H1 (cell line): ENCODE measurements at regions not wholly inside any gene's neighbourhood (a gene's known extent, or its start where the extent isn't known, plus 50 kb on each side); places are given as distances from the start of the nearest gene placed in this dataset.
A peak's percentile ranks its signal among the peaks of the same experiment; 100 is the strongest.

ENCODE experiments used
- CTCF ChIA-PET: fragments of 300-600 bp; sonication (Branson Sonifier 250); formaldehyde crosslinking; loops from one replicate; lab custom pipeline; 2021; ENCODE audit not compliant: partially characterized antibody; lab: Charles Lee
- POLR2A ChIA-PET: fragments of 300-600 bp; sonication (Branson Sonifier 250); formaldehyde crosslinking; loops from one replicate; lab custom pipeline; 2021; ENCODE audit warnings: inconsistent platforms; ENCODE audit not compliant: partially characterized antibody; lab: Charles Lee
- DNase-seq, 2 experiments: peaks; one replicate each; pipeline versions ENCODE4 v3.0.0 to v3.0.0-alpha.2; 2010 to 2022; ENCODE audit warnings: low spot score in 2 of 2, low read depth in 1 of 2, mixed read lengths in 1 of 2
- FAIRE-seq: peaks from 2 replicates; lab custom pipeline; 2011; peaks lifted over from hg19 to GRCh38; lab: Jason Lieb, UNC
- H2AFZ ChIP-seq: 2 replicates; pipeline ENCODE4 v1.8.1; 2012; ENCODE audit warnings: low read length, inconsistent platforms
- H2AK5ac ChIP-seq: 2 replicates; pipeline ENCODE4 v1.6.1; 2013; ENCODE audit warnings: low read depth, low read length
- H2BK120ac ChIP-seq: replicated peaks from 2 replicates; pipeline ENCODE3; 2013; ENCODE audit warnings: low read depth, low read length, inconsistent platforms
- H2BK12ac ChIP-seq: 2 replicates; pipeline ENCODE4 v1.6.1; 2013; ENCODE audit warnings: low read depth, low read length
- H2BK15ac ChIP-seq: 2 replicates; pipeline ENCODE4 v1.6.1; 2013; ENCODE audit warnings: low read length
- H2BK20ac ChIP-seq: 2 replicates; pipeline ENCODE4 v1.6.1; 2013; ENCODE audit warnings: low read length
- H2BK5ac ChIP-seq: 2 replicates; pipeline ENCODE4 v1.6.1; 2013; ENCODE audit warnings: low read depth, low read length
- H3K14ac ChIP-seq: 2 replicates; pipeline ENCODE4 v1.6.1; 2013; ENCODE audit warnings: inconsistent platforms; ENCODE audit not compliant: insufficient read length
- H3K18ac ChIP-seq: 2 replicates; pipeline ENCODE4 v1.6.1; 2013; ENCODE audit warnings: low read length; ENCODE audit errors: extremely low read depth
- H3K23ac ChIP-seq: 2 replicates; pipeline ENCODE4 v1.6.1; 2013; ENCODE audit warnings: inconsistent platforms; ENCODE audit not compliant: insufficient read length
- H3K23me2 ChIP-seq: 2 replicates; pipeline ENCODE4 v1.6.1; 2013; ENCODE audit warnings: low read depth, low read length
- H3K27ac ChIP-seq: 2 replicates; pipeline ENCODE4 v1.6.1; 2011; ENCODE audit warnings: low read depth, low read length, inconsistent platforms
- H3K27me3 ChIP-seq, 4 experiments: replicated peaks in 1 of 4; 1 replicate in 1 of 4; 2 replicates in 3 of 4; pipeline versions ENCODE4 v1.6.1 to v1.8.1; 2011 to 2013; ENCODE audit warnings: low read length in 3 of 4, mild to moderate bottlenecking in 3 of 4, inconsistent platforms in 2 of 4, mixed read lengths in 2 of 4, moderate library complexity in 1 of 4; ENCODE audit not compliant: control insufficient read depth in 3 of 4, insufficient read depth in 3 of 4; ENCODE audit errors: extremely low read depth in 1 of 4
- H3K36me3 ChIP-seq, 4 experiments: 2 replicates each; pipeline versions ENCODE4 v1.6.1 to v1.8.1; 2011 to 2013; ENCODE audit warnings: mild to moderate bottlenecking in 4 of 4, low read length in 3 of 4, moderate library complexity in 2 of 4, control low read depth in 1 of 4, inconsistent platforms in 1 of 4; ENCODE audit not compliant: insufficient read depth in 4 of 4, control insufficient read depth in 2 of 4
- H3K4ac ChIP-seq: replicated peaks from 2 replicates; pipeline ENCODE3; 2013; ENCODE audit warnings: low read length, low read depth, mixed read lengths, inconsistent platforms; ENCODE audit not compliant: insufficient read length
- H3K4me1 ChIP-seq, 4 experiments: replicated peaks in 1 of 4; 1 replicate in 1 of 4; 2 replicates in 3 of 4; pipeline versions ENCODE4 v1.6.1 to v1.8.1; 2011 to 2013; ENCODE audit warnings: low read length in 3 of 4, inconsistent platforms in 2 of 4, mixed read lengths in 1 of 4; ENCODE audit not compliant: insufficient read depth in 4 of 4, control insufficient read depth in 3 of 4
- H3K4me2 ChIP-seq, 2 experiments: 2 replicates each; pipeline versions ENCODE4 v1.6.1 to v1.8.1; 2011 to 2013; ENCODE audit warnings: low read depth in 2 of 2, low read length in 2 of 2, control low read depth in 1 of 2, inconsistent platforms in 1 of 2, mild to moderate bottlenecking in 1 of 2; ENCODE audit not compliant: insufficient read depth in 1 of 2
- H3K4me3 ChIP-seq, 4 experiments: fragments of 200-600, 300-600 bp in 1 of 4; sonication (generic), shearing (Covaris generic), sonication (Bioruptor Twin) in 1 of 4; 2 replicates each; pipeline versions ENCODE4 v1.5.1 to v1.8.1; 2011 to 2016; ENCODE audit warnings: low read length in 4 of 4, low read depth in 3 of 4, control low read depth in 2 of 4, inconsistent platforms in 2 of 4, mild to moderate bottlenecking in 2 of 4, mixed read lengths in 1 of 4, moderate library complexity in 1 of 4; ENCODE audit not compliant: insufficient read depth in 2 of 4; ENCODE audit errors: extremely low read depth in 1 of 4
- H3K56ac ChIP-seq: replicated peaks from 2 replicates; pipeline ENCODE3; 2013; ENCODE audit warnings: low read depth, mild to moderate bottlenecking, mixed read lengths, low read length, inconsistent platforms; ENCODE audit not compliant: insufficient read length
- H3K79me1 ChIP-seq: 2 replicates; pipeline ENCODE4 v1.6.1; 2013; ENCODE audit warnings: low read depth, low read length, control low read depth
- H3K79me2 ChIP-seq, 2 experiments: 2 replicates each; pipeline versions ENCODE4 v1.6.1 to v1.8.1; 2012 to 2013; ENCODE audit warnings: low read length in 2 of 2, mild to moderate bottlenecking in 2 of 2, inconsistent platforms in 1 of 2; ENCODE audit not compliant: insufficient read depth in 2 of 2, control insufficient read depth in 1 of 2
- H3K9ac ChIP-seq, 4 experiments: replicated peaks in 1 of 4; 1 replicate in 1 of 4; 2 replicates in 3 of 4; pipeline versions ENCODE4 v1.6.1 to v1.8.1; 2011 to 2013; ENCODE audit warnings: low read depth in 3 of 4, low read length in 3 of 4, control low read depth in 2 of 4, mild to moderate bottlenecking in 2 of 4, moderate library complexity in 2 of 4, inconsistent platforms in 1 of 4; ENCODE audit errors: extremely low read depth in 1 of 4
- H3K9me3 ChIP-seq, 2 experiments: 2 replicates each; pipeline versions ENCODE4 v1.6.1 to v1.8.1; 2012 to 2013; ENCODE audit warnings: mild to moderate bottlenecking in 2 of 2, moderate library complexity in 2 of 2, control low read depth in 1 of 2, inconsistent platforms in 1 of 2, low read depth in 1 of 2, low read length in 1 of 2, mixed read lengths in 1 of 2; ENCODE audit not compliant: insufficient read depth in 2 of 2
- H4K20me1 ChIP-seq, 2 experiments: replicated peaks in 1 of 2; 2 replicates each; pipeline versions ENCODE3 to v1.8.1; 2011 to 2013; ENCODE audit warnings: inconsistent platforms in 2 of 2, low read length in 2 of 2, mild to moderate bottlenecking in 1 of 2; ENCODE audit not compliant: insufficient read depth in 2 of 2, control insufficient read depth in 1 of 2
- H4K5ac ChIP-seq: 2 replicates; pipeline ENCODE4 v1.6.1; 2013; ENCODE audit warnings: low read length, low read depth, mixed read lengths, inconsistent platforms; ENCODE audit not compliant: insufficient read length
- H4K8ac ChIP-seq: 2 replicates; pipeline ENCODE4 v1.8.0; 2013; ENCODE audit warnings: mild to moderate bottlenecking, moderate library complexity, low read length, inconsistent platforms; ENCODE audit not compliant: insufficient read depth; ENCODE audit errors: extremely low read depth
- H4K91ac ChIP-seq: replicated peaks from 2 replicates; pipeline ENCODE3; 2013; ENCODE audit warnings: low read length, mixed read lengths, inconsistent platforms; ENCODE audit not compliant: insufficient read length
- CTCF ChIP-seq, 3 experiments: IDR thresholded peaks; 1 replicate in 2 of 3; 2 replicates in 1 of 3; pipeline versions ENCODE4 v1.5.1 to v1.6.1; 2011; ENCODE audit warnings: low read length in 3 of 3, mild to moderate bottlenecking in 3 of 3, inconsistent platforms in 2 of 3, low read depth in 1 of 3, moderate library complexity in 1 of 3; ENCODE audit not compliant: insufficient read depth in 1 of 3; ENCODE audit errors: control extremely low read depth in 1 of 3
- FOSL1 ChIP-seq: IDR thresholded peaks from 2 replicates; pipeline ENCODE4 v1.6.1; 2011; ENCODE audit warnings: mild to moderate bottlenecking, low read depth, low read length, moderate library complexity; ENCODE audit not compliant: insufficient read depth
- RAD21 ChIP-seq, 2 experiments: IDR thresholded peaks in 1 of 2; conservative IDR thresholded peaks in 1 of 2; 2 replicates each; pipeline ENCODE4 v1.6.1; 2011; ENCODE audit warnings: low read depth in 2 of 2, low read length in 2 of 2, improper control_type of control experiment in 1 of 2, inconsistent platforms in 1 of 2, mild to moderate bottlenecking in 1 of 2, moderate library complexity in 1 of 2
- WGBS, 2 experiments: shearing (Covaris generic) in 1 of 2; methylation state at CpG; one replicate each; pipeline versions ENCODE4 v1.1.6 to v1.1.7; 2013 to 2015; ENCODE audit warnings: low lambda C conversion rate in 2 of 2, mixed read lengths in 2 of 2, inconsistent platforms in 1 of 2, low coverage in 1 of 2, missing lambda C conversion rate in 1 of 2; ENCODE audit not compliant: insufficient replicate concordance in 2 of 2, insufficient coverage in 1 of 2, insufficient read length in 1 of 2; ENCODE audit errors: extremely low coverage in 1 of 2, missing lambda C conversion rate in 1 of 2; 5-methylcytosine and 5-hydroxymethylcytosine counted together

DNA sequence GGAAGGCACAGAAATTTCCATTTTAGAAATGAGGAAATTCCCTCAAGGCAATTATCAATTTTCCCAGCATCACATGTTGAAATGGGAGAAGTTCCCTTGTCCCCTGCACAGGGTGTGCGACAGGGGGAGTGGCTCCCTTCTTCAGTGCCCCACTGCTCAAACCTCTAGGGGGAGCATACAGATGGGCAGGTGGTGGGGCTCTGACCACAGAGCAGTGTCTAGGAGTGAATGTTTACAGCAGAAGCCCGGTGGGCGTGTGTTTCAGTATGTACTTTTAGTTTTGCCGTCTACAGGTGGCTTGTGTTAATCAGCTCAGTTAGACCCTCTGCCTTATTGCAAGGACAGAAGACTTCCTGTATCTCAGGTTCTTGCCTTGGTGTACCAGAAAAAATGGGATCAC lies 493.7 kb upstream of the PLXNA2 start:
- DNase-seq (no peak), FAIRE-seq (no peak)
- Histone ChIP-seq H3K56ac (no peak overlapping the region), H3K27me3 (no peaks in the 10 kb centered on the region), H4K8ac (no peak overlapping the region), H3K4me3 (no peak overlapping the region), H3K4ac (no peak overlapping the region), H4K20me1 (no peaks in the 10 kb centered on the region), H2AK5ac (no peak overlapping the region), H3K79me2 (no peaks in the 10 kb centered on the region), H3K27ac (no peak overlapping the region), H3K9me3 (peaks cover 0 to 5% of the 10 kb centered on the region in 2 experiments; a peak in 1 of 4 replicates), H3K9ac (no peak overlapping the region), H2BK15ac (no peak overlapping the region), H3K36me3 (no peaks in the 10 kb centered on the region), H3K14ac (no peak overlapping the region), H4K5ac (no peak overlapping the region), H2BK20ac (no peak overlapping the region), H2BK12ac (no peak overlapping the region), H3K23ac (no peak overlapping the region), H3K4me1 (no peaks in the 10 kb centered on the region), H4K91ac (no peak overlapping the region)
- ChIA-PET CTCF (interaction anchor here (0.6 kb wide), 1 partner anchor 25 kb away, joined by 3 read pairs; no protein-coding TSS in a partner anchor), POLR2A (no interaction called here)
- WGBS, 2 experiments = 93% methylated on average over 4 of the region's 4 CpGs; no CpG with 5 or more reads in 1 of the 2 experiments
- no peak for TF ChIP-seq FOSL1
- peak in 1 of 2 experiments; percentile 27; a peak in 2 of 4 replicates for TF ChIP-seq RAD21 (IDR thresholded peaks at IDR 0.05 in 1 of 2, conservative IDR thresholded peaks at IDR 0.05 in 1 of 2; ENCODE audit: low read depth in 2 of 2, low read length in 2 of 2)
- TF ChIP-seq CTCF (IDR thresholded peaks at IDR 0.05; ENCODE audit: control extremely low read depth in 1 of 3, insufficient read depth in 1 of 3, low read depth in 1 of 3, low read length in 3 of 3) = peak in 2 of 3 experiments; percentile 34 to 35; a peak in 2 of 4 replicates
- TF ChIP-seq, all 59 proteins: peak for 2
- Histone ChIP-seq H2BK120ac (no peak overlapping the region), H3K18ac (no peak overlapping the region), H2AFZ (no peak overlapping the region), H3K79me1 (no peaks in the 10 kb centered on the region), H2BK5ac (no peak overlapping the region), H3K23me2 (no peaks in the 10 kb centered on the region), H3K4me2 (no peak overlapping the region)
